ENCODE measurements at regions not wholly inside any gene's neighbourhood (a gene's known extent, or its start where the extent isn't known, plus 50 kb on each side); places are given as distances from the start of the nearest gene placed in this dataset.

DNA sequence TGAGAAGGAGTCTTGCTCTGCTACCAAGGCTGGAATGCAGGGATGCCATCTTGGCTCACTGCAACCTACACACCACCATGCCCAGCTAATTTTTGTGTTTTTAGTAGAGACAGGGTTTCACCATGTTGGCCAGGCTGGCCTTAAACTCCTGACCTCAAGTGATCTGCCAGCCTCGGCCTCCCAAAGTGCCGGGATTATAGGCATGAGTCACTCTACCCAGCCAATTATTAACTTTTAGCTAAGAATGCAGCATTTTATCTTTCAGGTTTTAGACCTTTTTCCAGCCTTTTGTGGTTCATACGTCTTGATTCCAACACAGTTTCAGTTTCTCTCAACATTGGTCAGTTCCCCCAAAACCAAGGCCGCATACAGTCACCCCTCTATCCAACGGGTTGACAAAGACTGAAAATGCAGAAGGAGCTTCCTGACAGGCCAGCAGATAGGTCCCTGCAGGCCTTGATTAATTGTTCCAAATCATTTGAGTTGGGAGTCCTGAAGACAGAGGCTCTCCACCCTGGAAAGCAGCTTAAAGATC, 262.2 kb upstream of the KLHL29 start (continued):
- TF ChIP-seq, protein P1, sequence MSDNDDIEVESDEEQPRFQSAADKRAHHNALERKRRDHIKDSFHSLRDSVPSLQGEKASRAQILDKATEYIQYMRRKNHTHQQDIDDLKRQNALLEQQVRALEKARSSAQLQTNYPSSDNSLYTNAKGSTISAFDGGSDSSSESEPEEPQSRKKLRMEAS (IDR thresholded peaks at IDR 0.05): no peak
- TF ChIP-seq EGR1 (IDR thresholded peaks at IDR 0.05; ENCODE audit: low read depth): no peak
- no peak for TF ChIP-seq ZFX (IDR thresholded peaks at IDR 0.05)

DNA sequence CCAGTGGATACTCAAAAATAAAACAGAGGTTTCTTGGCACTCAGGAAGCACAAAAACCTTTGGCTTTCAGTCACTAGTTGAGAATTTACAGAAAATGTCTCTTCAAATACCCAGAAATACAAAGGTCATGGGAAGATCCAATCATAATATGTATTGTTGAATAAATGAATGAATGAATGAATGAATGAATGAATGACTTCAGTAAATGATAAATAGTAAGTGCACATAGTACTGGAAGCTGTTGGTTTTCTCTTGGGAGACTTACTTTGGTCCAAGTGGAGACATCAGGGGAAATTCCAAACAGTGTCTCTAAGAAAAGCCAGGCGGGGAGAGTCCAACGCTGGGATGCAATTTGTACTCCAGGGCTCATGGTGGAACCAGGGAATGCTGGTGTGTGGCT, 261.3 kb upstream of the KLHL29 start:
- no peaks in the 10 kb centered on the region for H3K79me2 ChIP-seq (ENCODE audit: insufficient read depth, low read length)
- H3K36me3 ChIP-seq (ENCODE audit: control insufficient read depth in 1 of 2, insufficient read depth in 2 of 2, low read length in 2 of 2): no peaks in the 10 kb centered on the region
- no peak overlapping the region for H3K4me2 ChIP-seq (ENCODE audit: low read length)
- no peak overlapping the region for H3K27ac ChIP-seq (ENCODE audit: low read depth, low read length)
- H4K20me1 ChIP-seq (ENCODE audit: insufficient read depth): no peaks in the 10 kb centered on the region
- intact Hi-C loops (cut with micrococcal nuclease): no loop called here
- H3K4me1 ChIP-seq (ENCODE audit: control insufficient read depth in 1 of 2, insufficient read depth in 2 of 2, low read length in 2 of 2): no peaks in the 10 kb centered on the region
- peaks cover 13% of the 10 kb centered on the region; the same call in 1 of the 2 replicates for H3K27me3 ChIP-seq (ENCODE audit: insufficient read depth, low read length)
- H3K4me3 ChIP-seq (replicated peaks in 1 of 2; ENCODE audit: low read depth in 1 of 2, low read length in 2 of 2): no peak overlapping the region
- H3K9me2 ChIP-seq (ENCODE audit: insufficient read depth): no peaks in the 10 kb centered on the region
- H3K9me3 ChIP-seq (ENCODE audit: control insufficient read depth in 1 of 2, insufficient read depth in 1 of 2, low read depth in 1 of 2, low read length in 2 of 2): no peaks in the 10 kb centered on the region
- no peak overlapping the region for H2AFZ ChIP-seq (ENCODE audit: low read depth, low read length, poor library complexity, severe bottlenecking)
- RAD21 ChIA-PET (ENCODE audit: low non-redundant PET in 1 of 2, low total read pairs in 2 of 2, uncharacterized antibody in 2 of 2, unreplicated experiment in 2 of 2): no interaction called here
- TF ChIP-seq, protein P1 (IDR thresholded peaks at IDR 0.05): no peak
- no peak for TF ChIP-seq POLR2A (IDR thresholded peaks at IDR 0.05; ENCODE audit: borderline replicate concordance, extremely low read depth, insufficient read depth, insufficient read length)
- TF ChIP-seq SP1 (IDR thresholded peaks at IDR 0.05; ENCODE audit: low read depth): no peak
- no peak for TF ChIP-seq ELF1 (IDR thresholded peaks at IDR 0.05; ENCODE audit: borderline replicate concordance, low read depth)
- no peak for TF ChIP-seq TCF7L2 (IDR thresholded peaks at IDR 0.05; ENCODE audit: borderline replicate concordance, extremely low read depth, insufficient read depth, insufficient read length)
- TF ChIP-seq, protein P2, sequence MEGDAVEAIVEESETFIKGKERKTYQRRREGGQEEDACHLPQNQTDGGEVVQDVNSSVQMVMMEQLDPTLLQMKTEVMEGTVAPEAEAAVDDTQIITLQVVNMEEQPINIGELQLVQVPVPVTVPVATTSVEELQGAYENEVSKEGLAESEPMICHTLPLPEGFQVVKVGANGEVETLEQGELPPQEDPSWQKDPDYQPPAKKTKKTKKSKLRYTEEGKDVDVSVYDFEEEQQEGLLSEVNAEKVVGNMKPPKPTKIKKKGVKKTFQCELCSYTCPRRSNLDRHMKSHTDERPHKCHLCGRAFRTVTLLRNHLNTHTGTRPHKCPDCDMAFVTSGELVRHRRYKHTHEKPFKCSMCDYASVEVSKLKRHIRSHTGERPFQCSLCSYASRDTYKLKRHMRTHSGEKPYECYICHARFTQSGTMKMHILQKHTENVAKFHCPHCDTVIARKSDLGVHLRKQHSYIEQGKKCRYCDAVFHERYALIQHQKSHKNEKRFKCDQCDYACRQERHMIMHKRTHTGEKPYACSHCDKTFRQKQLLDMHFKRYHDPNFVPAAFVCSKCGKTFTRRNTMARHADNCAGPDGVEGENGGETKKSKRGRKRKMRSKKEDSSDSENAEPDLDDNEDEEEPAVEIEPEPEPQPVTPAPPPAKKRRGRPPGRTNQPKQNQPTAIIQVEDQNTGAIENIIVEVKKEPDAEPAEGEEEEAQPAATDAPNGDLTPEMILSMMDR (IDR thresholded peaks at IDR 0.05 in 2 of 3, conservative IDR thresholded peaks at IDR 0.05 in 1 of 3; ENCODE audit: borderline replicate concordance in 1 of 3, insufficient read depth in 1 of 3, low read depth in 2 of 3, low read length in 2 of 3): no peak
- ATAC-seq: no peak
- CTCF ChIA-PET: no interaction called here
- no peak for DNase-seq (ENCODE audit: low read depth, low spot score)
- BruUV-seq (replicated peaks): no TSS peak
- H3K9ac ChIP-seq (ENCODE audit: low read length): no peak overlapping the region
- POLR2A ChIA-PET: no interaction called here
